GM18858 (cell line): ENCODE measurements at regions not wholly inside any gene's neighbourhood (a gene's known extent, or its start where the extent isn't known, plus 50 kb on each side); places are given as distances from the start of the nearest gene placed in this dataset.

Experiments
- ATAC-seq: cut with Tn5 transposase; IDR thresholded peaks from one replicate; pipeline ENCODE4 v1.9.1; 2021; ENCODE audit not compliant: unreplicated experiment

DNA sequence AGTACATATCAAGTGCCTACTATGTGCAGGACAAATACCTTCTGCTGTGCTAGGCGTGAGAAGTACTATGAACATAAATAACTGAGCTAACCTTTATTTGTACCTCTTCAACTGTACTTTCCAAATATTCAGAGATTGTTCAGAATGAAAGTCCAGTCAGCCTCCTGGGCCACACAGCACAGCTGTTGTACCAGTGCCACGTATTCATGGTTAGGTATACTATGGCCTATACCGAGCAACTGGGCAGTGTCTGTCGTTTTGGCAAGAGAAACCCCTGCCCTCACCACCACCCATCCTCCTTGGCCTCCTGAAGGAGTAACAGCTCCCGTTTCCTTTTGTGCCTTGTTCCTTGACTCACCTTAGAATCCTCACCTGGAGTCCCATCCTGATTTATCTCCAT, 53.0 kb downstream of the RASSF10 start:
- no peak for ATAC-seq

DNA sequence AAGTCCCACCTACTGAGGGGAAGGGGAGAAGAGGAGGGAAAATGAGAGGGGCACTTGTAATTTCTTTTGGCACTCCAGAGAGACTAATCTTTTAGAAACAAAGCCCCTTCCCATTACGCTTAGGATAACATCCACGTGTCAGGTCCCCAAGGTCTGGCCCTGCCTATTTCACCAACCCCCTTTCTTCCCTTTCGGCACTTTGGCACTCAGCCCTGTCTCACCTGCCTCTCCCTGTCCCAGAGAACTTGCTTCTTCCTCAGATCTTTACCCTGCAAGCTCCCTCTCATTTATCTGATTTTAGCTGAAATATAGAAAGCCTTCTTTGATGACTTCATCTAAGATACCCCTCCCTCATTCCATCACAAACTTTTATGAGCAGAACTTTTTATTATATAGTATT, 55.5 kb downstream of the RASSF10 start:
- no peak for ATAC-seq

DNA sequence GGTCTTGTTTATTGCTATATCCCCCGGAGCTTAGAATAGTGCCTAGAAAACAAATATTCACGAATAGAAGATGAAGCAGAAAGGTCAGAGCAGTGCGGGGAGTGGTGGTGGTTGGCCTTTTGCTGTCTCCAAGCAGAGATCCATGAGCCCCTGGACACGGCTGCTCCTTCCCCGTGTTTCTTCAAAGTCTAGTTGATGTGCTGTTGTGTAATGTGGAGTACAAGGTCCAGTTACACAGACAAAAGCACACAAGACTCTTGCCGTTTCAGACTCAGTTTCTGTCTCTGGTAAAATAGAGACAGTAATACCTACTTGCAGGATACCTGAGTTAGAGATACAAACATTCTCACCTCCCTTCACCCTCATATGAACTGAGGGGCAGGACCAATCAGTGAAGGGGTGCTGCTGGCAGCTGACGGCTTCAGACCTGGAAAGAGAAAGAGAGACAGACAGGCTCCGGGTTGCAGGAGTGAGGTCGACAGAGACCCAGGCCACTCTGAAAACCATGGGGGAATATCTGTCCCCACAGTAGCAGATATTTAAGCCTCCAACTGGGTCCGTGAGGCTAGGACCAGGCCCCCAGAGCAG, 56.2 kb downstream of the RASSF10 start:
- no peak for ATAC-seq

DNA sequence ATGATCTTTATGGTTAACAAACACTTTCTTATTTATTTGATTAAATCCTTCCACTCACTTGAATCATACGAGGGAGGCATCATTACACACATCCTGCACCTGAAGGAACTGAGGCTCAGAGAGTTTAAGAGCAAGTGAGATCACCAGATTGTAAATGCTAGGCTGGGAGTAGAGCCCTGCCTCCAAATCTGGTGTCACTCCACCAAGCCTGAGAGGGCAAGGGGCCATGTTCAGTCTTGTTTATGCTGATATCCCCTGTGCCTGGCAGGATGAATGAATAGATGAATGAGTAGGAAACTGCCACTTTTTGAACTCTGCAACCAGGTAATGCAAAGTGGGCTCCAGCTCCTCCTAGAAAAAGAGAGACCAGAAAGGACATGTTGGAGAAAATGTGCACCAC, 59.1 kb downstream of the RASSF10 start:
- no peak for ATAC-seq

DNA sequence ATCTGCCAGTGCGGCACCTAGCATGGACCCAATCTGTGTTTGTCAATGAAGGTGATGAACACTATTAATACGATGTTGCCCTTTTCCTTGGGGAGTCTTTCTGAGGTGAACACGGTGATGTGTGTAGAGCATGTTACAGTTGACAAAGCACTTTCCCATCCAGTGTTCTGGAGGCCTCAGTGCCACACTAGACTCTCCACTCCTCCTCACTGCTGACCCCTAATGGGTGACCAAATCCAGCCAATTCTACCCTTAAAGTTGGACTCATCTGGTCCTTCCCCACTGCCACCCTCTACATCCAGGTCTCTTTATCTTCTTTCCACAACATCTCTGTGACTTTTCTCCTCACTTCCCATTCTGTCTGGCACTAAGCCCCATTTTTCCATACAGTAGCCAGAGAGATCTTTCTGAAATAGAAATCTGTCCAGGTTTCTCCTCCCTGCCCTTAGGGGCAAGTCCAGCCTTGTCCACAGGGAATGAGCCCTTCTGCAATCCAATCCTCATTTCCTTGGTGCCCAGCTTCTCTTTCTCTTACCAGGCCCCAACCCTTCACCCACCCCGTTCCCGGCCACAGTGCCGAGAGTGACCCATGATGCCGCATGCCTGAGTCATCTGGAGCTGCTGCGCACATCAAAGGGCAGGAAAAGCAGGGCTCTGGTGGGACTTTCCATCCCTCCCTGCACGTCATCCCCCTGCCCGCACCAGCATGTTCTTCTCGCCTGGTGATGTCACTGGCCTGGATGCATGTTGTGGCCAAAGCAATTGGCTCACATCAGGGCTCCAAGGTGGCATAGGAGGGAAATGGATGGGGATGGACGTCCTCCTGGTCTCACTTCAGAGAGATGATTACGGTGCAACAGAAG, 64.2 kb downstream of the RASSF10 start:
- no peak for ATAC-seq

DNA sequence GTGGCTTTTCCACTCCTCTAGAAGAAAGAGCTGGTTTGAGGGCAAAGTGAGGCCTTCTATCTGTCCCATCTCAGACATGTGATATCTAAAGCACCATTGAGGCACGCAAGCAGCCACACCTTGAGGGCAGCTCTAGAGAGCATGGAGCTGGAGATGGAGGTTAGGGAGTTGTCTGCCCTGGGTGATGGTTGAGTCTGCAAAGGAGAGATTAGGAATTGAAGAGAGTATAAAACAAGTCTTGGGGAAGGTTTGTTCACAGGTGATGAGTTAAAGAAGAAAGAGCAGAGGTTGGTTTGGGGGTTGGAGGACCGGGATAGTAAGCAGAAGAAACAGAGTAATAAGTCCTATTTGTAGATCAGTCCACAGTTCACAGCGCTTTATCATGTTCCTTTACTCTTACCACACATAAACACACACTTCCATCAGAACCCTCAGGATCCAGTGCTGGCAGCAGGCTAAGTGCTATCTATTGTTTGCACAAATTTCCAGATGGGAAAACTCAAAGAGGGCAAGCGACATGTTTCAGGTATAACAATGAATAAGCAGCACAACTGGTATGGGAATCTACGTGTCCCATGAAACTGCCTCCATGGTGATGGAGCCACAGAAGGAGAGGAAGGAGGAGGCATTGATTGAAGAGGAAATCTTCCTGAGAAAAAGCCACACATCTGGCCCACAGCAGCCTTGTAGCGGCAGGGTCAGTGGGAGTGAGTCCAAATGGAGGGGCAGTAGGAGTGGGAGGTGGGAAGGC, 65.8 kb downstream of the RASSF10 start:
- no peak for ATAC-seq

DNA sequence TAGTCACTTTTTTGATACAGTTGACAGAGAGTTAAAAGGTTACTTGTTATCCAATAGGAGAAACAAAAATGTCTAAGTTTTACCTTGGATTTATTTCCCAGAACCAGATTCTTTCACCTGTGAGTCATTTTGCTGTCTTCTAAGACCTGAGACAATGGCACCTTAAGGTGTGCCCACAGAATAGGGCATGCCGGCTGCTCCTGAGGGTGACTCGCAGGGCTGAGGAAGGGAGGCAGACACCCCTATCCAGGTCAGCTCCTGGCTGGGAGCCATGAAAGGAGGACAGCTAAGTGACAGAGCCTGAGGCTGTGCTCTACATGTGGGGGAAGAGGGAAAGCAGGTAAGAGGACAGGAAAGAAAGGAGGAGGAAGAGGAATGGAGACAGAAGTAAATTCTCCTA, 67.8 kb downstream of the RASSF10 start:
- no peak for ATAC-seq

DNA sequence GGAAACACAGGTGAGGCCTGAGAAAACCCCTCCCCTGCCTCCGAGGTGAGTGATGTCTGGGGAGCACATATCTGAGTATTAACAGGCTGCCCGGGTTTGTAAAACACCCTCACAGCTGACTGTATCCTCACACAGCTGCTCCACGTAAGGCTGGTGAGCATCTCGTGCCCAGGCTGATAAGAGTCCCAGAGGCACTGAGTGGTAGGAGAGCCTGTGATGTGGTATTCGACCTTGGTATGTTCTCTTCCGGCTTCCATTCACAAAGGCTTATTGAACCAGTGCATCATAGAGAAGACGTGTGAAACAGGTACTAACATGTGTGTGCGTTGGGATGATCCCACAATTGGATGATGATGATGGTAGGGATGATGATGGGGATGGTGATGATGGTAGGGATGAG, 71.7 kb downstream of the RASSF10 start:
- no peak for ATAC-seq

DNA sequence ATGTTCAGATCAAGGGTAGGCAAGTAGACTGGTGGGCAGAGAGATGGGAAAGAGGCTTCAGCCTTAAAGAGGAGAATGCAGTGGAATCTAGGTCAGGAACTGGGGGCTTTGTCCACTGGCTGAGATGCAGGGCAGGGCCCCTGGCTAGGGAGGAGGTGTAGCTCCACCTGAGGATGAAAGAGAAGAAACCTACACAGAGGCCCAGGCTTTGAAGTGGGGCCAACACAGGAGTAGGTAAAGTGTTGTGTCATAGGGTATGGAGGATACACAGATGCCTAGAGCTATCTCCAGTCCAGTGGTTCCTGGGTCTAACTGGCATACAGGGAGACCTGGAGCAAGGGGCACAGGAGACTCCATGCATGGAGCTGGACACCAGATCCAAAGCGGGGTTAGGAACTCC, 73.5 kb downstream of the RASSF10 start:
- ATAC-seq, result no peak

DNA sequence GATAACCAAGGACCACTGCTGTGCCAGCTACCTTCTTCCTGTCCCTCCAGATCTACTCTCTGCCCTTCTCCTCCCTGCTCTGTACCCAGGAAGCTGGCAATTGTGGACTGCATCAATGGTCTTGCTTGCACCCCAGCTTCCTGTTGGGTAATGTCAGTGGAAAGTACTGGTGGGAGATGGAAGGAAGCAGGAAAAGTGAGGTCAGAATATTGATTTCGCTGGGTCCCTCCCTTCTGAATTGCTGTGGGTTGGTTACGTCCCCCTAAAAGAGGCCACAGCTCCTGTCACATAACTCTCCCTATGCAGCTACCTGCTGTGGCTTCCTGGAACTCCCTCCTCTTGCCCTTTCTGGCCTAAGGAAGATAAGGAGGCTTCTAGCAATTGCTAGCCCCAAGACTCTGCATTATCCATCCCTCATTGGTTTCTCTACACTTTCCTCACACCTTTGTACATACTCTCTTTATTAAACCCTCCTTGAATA, 81.2 kb downstream of the RASSF10 start:
- no peak for ATAC-seq

DNA sequence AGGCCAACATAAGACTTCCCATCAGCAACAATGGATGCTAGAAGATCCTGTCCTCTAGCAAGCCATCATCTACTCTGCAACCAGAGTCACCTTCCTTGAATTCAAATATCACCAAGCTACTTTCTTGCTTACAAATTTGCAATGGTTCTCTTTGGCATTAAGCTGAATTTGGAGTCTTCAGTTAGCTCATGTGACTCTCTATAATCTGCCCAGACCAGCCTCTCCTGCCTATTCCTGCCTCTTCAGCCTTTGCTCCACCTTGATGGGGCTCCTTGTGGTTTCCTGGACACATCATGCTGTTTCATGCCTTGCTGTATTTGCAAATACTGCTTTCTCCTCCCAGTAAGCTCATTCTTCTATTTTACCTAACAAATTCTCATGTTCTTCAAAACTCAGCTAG, 82.3 kb downstream of the RASSF10 start:
- no peak for ATAC-seq

DNA sequence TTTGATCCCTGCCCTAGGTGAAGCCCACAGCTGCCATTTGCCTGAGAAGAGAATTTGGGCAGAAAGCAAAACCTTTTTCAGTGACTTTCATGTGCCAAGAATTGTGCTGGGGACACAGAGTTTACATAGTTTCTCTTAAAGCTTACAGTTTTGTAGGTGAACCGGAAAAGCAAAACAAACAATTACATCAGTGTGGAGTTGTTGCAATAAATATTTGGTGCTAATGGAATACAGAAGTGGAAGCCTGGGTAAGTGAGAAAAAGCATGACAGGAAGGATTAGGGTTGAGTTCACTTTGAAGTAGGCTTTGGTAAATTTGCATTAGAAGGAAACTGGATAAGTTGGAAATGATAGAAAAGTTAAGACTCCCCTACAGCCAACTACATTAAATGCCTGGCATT, 82.7 kb downstream of the RASSF10 start:
- ATAC-seq, result no peak

DNA sequence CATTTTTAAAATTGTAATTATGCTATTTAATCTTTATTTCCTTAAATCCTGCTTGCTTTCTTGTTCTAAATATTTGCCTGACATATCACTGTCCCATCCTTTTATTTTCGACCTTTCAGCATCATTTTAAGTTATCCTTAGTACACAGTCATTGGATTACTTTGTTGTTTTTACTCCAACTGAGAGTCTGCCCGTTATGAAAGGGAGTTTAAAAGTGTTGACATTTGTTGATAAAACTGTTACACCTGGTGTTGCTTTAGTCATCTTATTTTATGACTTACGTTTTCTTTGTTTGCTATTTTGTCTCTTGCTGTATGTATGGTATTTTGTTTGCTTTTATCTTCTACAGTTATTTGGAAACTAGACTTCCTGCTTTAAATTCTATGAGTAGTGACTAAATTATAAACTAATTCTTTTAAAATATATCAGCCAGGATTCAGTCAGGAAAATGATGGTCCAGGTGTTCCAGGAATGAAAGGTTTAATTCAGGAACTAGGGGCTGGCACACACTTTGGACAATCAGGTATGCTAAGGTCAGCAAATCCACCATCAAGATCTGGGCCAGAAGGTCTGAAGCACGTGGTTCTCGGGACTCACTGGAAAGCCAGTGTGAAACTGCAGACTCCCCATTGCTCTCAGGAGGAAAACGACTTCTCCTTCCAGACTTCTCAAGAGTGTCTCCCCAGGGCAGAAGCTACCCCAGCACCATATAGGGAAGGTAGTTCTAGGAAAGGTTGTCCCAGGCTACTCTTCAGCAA, 86.0 kb downstream of the RASSF10 start:
- ATAC-seq, result no peak

DNA sequence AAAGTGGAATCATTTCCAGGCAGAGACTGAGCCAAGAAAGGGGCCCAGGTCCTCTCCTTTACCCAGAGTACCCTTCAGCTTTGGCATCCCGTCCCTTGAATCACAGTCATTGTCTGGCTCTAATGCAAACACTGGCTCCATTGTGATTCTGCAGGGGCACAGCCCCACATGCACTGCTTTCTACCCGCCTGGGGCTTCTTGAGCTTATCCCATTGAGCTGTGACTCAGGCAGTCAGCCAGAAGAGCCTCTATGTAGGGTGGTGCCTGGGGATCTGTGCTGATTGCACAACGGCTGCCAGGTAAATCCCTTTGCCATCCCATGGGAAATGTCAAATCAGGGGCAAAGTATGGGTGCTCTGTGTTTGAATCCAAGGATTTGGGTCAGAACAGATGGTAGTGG, 88.9 kb downstream of the RASSF10 start:
- no peak for ATAC-seq

DNA sequence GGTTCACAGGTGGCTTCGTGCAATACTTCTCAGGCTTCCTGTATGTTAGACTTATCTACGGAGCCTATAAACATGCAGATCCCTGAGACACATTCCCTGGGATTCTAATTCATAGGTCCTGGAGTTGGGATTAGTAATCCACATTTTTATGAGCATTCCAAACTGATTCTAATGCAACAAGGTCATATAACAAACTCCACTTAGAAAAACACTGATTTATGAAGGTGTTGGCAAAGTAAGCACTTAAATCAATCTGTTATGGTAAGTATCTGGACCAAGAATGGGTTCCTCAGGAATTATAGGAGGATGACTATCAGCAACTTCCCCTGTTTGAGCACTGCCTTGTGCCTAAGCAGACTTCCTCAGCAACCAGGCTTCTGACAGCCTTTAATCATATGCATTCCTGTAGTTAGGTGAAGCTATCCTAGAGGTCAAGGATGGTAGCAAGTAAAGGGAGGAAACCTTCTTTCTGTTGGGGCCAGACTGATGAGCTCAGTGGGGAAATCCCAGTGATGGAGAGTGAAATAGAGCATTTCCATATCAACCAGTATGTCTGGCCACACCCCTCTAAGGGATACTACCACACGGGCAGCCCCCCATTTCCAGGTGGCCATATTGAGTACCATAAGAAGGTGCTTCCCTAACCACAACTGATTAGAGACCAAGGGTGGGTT, 89.6 kb downstream of the RASSF10 start:
- no peak for ATAC-seq

DNA sequence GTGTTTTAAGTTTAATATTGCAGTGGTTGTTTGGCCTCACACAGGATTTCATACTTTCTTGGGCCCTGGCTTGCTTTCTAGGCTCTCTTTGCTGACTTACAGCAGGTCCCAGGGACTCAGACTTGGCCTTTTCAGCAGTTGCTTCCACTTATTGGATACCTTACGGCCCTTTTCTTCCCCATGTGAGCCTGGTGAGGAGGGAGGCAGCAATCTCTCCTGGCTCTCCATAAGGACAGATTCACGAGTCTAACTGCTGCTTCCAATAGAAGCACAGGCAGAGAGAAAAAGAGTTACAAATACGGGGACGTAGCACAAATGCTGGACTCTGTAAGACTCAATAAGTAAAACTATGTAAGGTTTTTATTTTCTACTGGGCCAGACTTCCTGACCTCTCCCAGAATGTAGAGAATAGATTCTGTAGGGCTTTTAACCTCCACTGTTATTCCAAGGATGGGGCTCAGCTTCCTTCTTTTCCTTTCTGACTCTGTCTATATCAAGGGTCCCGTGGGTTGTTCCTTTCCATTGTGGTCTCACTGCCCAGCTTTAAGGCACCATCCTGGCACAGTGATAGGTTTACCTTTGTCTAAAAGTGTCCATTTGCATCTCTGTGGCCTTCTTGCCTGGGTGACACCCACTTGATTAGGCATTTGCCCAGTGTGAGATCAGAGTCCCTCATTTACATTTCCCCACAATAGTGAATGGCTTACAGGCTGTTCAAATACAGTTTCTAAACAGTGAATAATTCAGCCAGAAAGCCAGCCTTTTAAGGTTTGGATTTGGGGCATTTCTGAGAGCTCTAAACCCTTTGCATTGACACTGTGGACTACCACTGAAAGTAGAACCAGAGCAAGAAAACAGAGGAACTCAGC, 92.8 kb downstream of the RASSF10 start:
- ATAC-seq, result no peak

DNA sequence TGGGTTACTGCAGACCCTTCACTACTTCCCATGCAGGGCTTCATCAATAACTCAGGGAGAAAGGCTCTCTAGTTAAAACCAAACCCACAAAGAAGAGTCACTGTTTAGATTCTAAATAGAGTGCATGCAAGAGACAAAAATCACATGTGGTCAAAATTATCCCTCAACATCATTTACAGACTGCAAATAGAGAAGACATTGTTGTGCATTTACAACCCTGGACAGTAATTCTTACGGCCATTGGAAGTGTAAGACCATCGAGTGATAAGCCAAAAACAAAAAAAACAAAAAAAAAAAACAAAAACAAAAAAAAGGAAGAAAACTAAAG, 93.4 kb downstream of the RASSF10 start:
- no peak for ATAC-seq

DNA sequence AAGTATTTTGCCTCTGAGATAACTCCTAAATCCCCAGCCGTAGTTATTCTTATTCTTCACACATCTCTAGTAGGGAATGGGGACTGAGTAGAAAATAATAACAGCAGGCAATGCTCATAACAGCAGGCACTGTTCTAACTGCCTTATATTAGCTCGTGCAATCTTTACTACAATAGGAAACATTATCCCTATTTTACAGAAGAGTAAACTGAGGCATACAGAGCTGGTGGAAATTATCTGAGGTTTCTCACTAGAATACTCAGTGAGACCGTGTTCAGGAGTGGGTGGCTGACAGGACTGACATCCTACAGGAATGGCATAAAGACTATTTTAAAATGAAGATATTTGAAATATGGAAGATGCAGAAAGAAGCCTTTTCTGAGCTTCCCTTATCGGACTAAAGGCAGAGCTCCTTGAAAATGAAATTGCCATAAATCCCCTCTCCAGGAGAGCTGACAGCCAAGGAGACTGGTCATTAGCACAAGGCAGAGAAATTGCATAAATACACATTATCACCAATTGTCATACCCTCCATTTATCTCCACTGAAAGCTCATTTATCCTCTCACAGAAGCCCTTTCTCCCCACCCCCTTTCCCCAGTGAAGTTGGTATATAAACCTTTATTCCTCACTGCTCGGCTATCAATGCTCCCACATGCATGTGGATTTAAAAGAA, 93.9 kb downstream of the RASSF10 start:
- no peak for ATAC-seq

DNA sequence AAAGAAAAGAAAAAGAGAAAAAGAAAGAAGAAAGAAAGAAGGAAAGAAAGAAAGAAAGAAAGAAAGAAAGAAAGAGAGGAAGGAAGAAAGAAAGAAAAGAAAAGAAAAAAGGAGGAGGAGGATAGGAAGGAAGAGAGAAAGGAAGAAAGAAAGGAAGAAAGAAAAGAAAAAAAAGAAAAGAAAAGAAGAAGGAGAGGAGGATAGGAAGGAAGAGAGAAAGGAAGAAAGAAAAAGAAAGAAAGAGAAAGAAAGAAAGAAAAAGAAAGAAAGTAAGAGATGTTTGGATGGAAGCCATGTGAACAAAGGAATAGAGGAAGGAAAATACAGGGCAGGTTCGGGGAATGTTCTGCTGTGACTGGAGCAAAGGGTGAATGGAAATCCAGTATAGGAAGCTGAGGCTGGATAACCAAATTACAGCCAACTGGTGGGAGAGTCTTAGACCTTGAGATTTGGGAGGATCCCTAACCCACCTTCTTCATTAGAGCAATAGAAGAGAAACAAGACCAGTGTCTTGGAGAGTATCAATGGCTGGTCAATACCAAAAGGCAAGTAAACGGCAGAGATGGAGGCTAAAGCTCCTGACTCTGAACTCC, 94.9 kb downstream of the RASSF10 start:
- ATAC-seq, result no peak
